Aorta (tissue), 5 donors: ENCODE measurements at regions not wholly inside any gene's neighbourhood (a gene's known extent, or its start where the extent isn't known, plus 50 kb on each side); places are given as distances from the start of the nearest gene placed in this dataset.
A peak's percentile ranks its signal among the peaks of the same experiment; 100 is the strongest.

ENCODE experiments used
- ATAC-seq: fragments of 200-7000 bp; cut with Tn5 transposase; one replicate; pipeline ENCODE4 v1.9.1; 2022; ENCODE audit warnings: moderate library complexity; ENCODE audit not compliant: low FRiP score
- DNase-seq, 2 donors: peaks; one replicate each; pipeline ENCODE4 v3.0.0-alpha.2; 2020
- H3K27ac ChIP-seq, 2 donors: one replicate each; pipeline ENCODE4 v1.5.1; 2013; ENCODE audit warnings: low read length in 2 of 2, mild to moderate bottlenecking in 2 of 2, moderate library complexity in 2 of 2, control low read depth in 1 of 2, inconsistent platforms in 1 of 2, low read depth in 1 of 2
- H3K27me3 ChIP-seq, 2 donors: one replicate each; pipeline ENCODE4 v1.6.1; 2013; ENCODE audit warnings: control low read depth in 1 of 2, low read length in 1 of 2, mild to moderate bottlenecking in 1 of 2, moderate library complexity in 1 of 2; ENCODE audit not compliant: insufficient read depth in 2 of 2, control insufficient read depth in 1 of 2
- H3K36me3 ChIP-seq, 2 donors: one replicate each; pipeline ENCODE4 v1.6.1; 2013; ENCODE audit warnings: control low read depth in 1 of 2, low read length in 1 of 2, mild to moderate bottlenecking in 1 of 2; ENCODE audit not compliant: insufficient read depth in 2 of 2, control insufficient read depth in 1 of 2
- H3K4me1 ChIP-seq, 2 donors: one replicate each; pipeline ENCODE4 v1.6.1; 2013; ENCODE audit warnings: low read length in 2 of 2, control low read depth in 1 of 2, mild to moderate bottlenecking in 1 of 2, moderate library complexity in 1 of 2; ENCODE audit not compliant: insufficient read depth in 2 of 2, control insufficient read depth in 1 of 2
- H3K4me3 ChIP-seq, 2 donors: one replicate each; pipeline ENCODE4 v1.5.1; 2013; ENCODE audit warnings: low read length in 2 of 2, control low read depth in 1 of 2, mild to moderate bottlenecking in 1 of 2
- H3K9me3 ChIP-seq: one replicate; pipeline ENCODE4 v1.6.1; 2013; ENCODE audit warnings: mild to moderate bottlenecking, low read length; ENCODE audit not compliant: control insufficient read depth
- WGBS, 2 donors: extraction: QIAGEN DNeasy Blood & Tissue Kit; methylation state at CpG; one replicate each; pipeline ENCODE4 v1.1.7; 2013; 5-methylcytosine and 5-hydroxymethylcytosine counted together
- intact Hi-C, 2 donors: fragments of 100-400 bp; cut with DNase I; formaldehyde crosslinking; loops; one replicate each; pipeline versions ENCODE4 v1.14.2 to v1.15.0; 2022
- donor health status: healthy with polysubstance abuse.
- donor health status: Bipolar disorder and iron deficiency.
- donor health status: DM: no; HTN: no; CAD: no.
- donor health status: DM: no; HTN: no; CAD: no.
- donor health status: DM: yes; HTN: yes; CAD: no.

- Histone ChIP-seq H3K4me3 (no peak overlapping the region), H3K9me3 (no peaks in the 10 kb centered on the region), H3K27me3 (no peaks in the 10 kb centered on the region), H3K36me3 (no peaks in the 10 kb centered on the region), H3K27ac (no peak overlapping the region), H3K4me1 (no peaks in the 10 kb centered on the region)
- ATAC-seq (no peak), DNase-seq (no peak)
- 71 to 75% methylated on average over 17 of the region's 17 CpGs for WGBS, 2 donors
- intact Hi-C loops: no loop called here
Measured at GRCh38 chr3:194749631-194750490, 64.2 kb downstream of the FAM43A start.

- Histone ChIP-seq H3K4me1 (no peaks in the 10 kb centered on the region), H3K4me3 (no peak overlapping the region), H3K27me3 (no peaks in the 10 kb centered on the region), H3K36me3 (no peaks in the 10 kb centered on the region), H3K27ac (no peak overlapping the region), H3K9me3 (no peaks in the 10 kb centered on the region)
- ATAC-seq (no peak), DNase-seq (no peak)
- intact Hi-C loops: no loop called here
- WGBS, 2 donors: 83 to 97% methylated on average over 5 of the region's 5 CpGs
Measured at GRCh38 chr3:194750491-194750828, 64.8 kb downstream of the FAM43A start.

GRCh38 chr3:194755671-194756459 lies 70.2 kb downstream of the FAM43A start:
- no peak overlapping the region for H3K4me3 ChIP-seq
- no peak overlapping the region for H3K27ac ChIP-seq
- H3K4me1 ChIP-seq: no peaks in the 10 kb centered on the region
- ATAC-seq (no peak), DNase-seq (no peak)
- no peaks in the 10 kb centered on the region for H3K27me3 ChIP-seq
- no peaks in the 10 kb centered on the region for H3K9me3 ChIP-seq
- no peaks in the 10 kb centered on the region for H3K36me3 ChIP-seq
- WGBS, 2 donors: 89 to 95% methylated on average over 29 of the region's 29 CpGs
- intact Hi-C loops: no loop called here

- Histone ChIP-seq H3K9me3 (no peaks in the 10 kb centered on the region), H3K4me3 (no peak overlapping the region), H3K36me3 (no peaks in the 10 kb centered on the region), H3K27me3 (no peaks in the 10 kb centered on the region), H3K4me1 (no peaks in the 10 kb centered on the region), H3K27ac (no peak overlapping the region)
- intact Hi-C loops: no loop called here
- ATAC-seq: no peak
- DNase-seq: no peak
- WGBS, 2 donors: 56 to 65% methylated on average over 4 of the region's 4 CpGs
Measured at GRCh38 chr3:194756460-194756779, 70.7 kb downstream of the FAM43A start.

GRCh38 chr3:194756791-194757325 lies 71.2 kb downstream of the FAM43A start:
- 5% methylated on average over 10 of the region's 10 CpGs for WGBS, 2 donors
- DNase-seq (no peak), ATAC-seq (peak; percentile 69)
- Histone ChIP-seq H3K36me3 (no peaks in the 10 kb centered on the region), H3K4me3 (no peak overlapping the region), H3K4me1 (no peaks in the 10 kb centered on the region), H3K27me3 (no peaks in the 10 kb centered on the region), H3K27ac (peak overlapping the region in 1 of 2 donors; percentile 32), H3K9me3 (no peaks in the 10 kb centered on the region)
- intact Hi-C loops: no loop called here

GRCh38 chr3:194757647-194758061 lies 72.0 kb downstream of the FAM43A start:
- no peaks in the 10 kb centered on the region for H3K9me3 ChIP-seq
- H3K4me3 ChIP-seq: no peak overlapping the region
- WGBS, 2 donors: 27 to 50% methylated on average over 2 of the region's 2 CpGs
- H3K4me1 ChIP-seq: no peaks in the 10 kb centered on the region
- no peaks in the 10 kb centered on the region for H3K27me3 ChIP-seq
- intact Hi-C loops: no loop called here
- DNase-seq (no peak), ATAC-seq (peak; percentile 44)
- no peak overlapping the region for H3K27ac ChIP-seq
- no peaks in the 10 kb centered on the region for H3K36me3 ChIP-seq

GRCh38 chr3:194758716-194759115 lies 73.0 kb downstream of the FAM43A start:
- H3K4me3 ChIP-seq: no peak overlapping the region
- DNase-seq (no peak), ATAC-seq (no peak)
- H3K27ac ChIP-seq: no peak overlapping the region
- 91 to 94% methylated on average over 2 of the region's 2 CpGs for WGBS, 2 donors
- H3K4me1 ChIP-seq: no peaks in the 10 kb centered on the region
- H3K9me3 ChIP-seq: no peaks in the 10 kb centered on the region
- no peaks in the 10 kb centered on the region for H3K27me3 ChIP-seq
- no peaks in the 10 kb centered on the region for H3K36me3 ChIP-seq
- intact Hi-C loops: no loop called here

- Histone ChIP-seq H3K9me3 (no peaks in the 10 kb centered on the region), H3K27me3 (no peaks in the 10 kb centered on the region), H3K27ac (no peak overlapping the region), H3K4me3 (no peak overlapping the region), H3K4me1 (no peaks in the 10 kb centered on the region), H3K36me3 (no peaks in the 10 kb centered on the region)
- intact Hi-C loops: no loop called here
- 78% methylated on average over 9 of the region's 9 CpGs for WGBS, 2 donors
- ATAC-seq (no peak), DNase-seq (no peak)
Measured at GRCh38 chr3:194760494-194761137, 74.9 kb downstream of the FAM43A start.
